H9 (cell line): ENCODE measurements at regions not wholly inside any gene's neighbourhood (a gene's known extent, or its start where the extent isn't known, plus 50 kb on each side); places are given as distances from the start of the nearest gene placed in this dataset.

Source experiments
- DNase-seq: peaks from one replicate; pipeline ENCODE4 v3.0.0-alpha.2; 2017
- H2AFZ ChIP-seq: one replicate; pipeline ENCODE4 v1.6.1; 2013; ENCODE audit warnings: mild to moderate bottlenecking, low read length, control low read depth, moderate library complexity
- H2AK5ac ChIP-seq: 2 replicates; pipeline ENCODE4 v1.6.1; 2013; ENCODE audit warnings: low read length, control low read depth, mixed read lengths; ENCODE audit not compliant: insufficient read length
- H2BK120ac ChIP-seq: one replicate; pipeline ENCODE4 v1.6.1; 2013; ENCODE audit warnings: low read depth, mild to moderate bottlenecking, low read length, control low read depth, inconsistent platforms; ENCODE audit not compliant: poor library complexity, severe bottlenecking
- H2BK12ac ChIP-seq: 2 replicates; pipeline ENCODE4 v1.6.1; 2013; ENCODE audit warnings: low read length, control low read depth, mixed read lengths, low read depth; ENCODE audit not compliant: insufficient read length
- H2BK15ac ChIP-seq: 2 replicates; pipeline ENCODE4 v1.6.1; 2013; ENCODE audit warnings: low read depth, low read length, control low read depth
- H2BK20ac ChIP-seq: one replicate; pipeline ENCODE4 v1.6.1; 2013; ENCODE audit warnings: low read depth, mild to moderate bottlenecking, low read length, control low read depth, inconsistent platforms; ENCODE audit not compliant: poor library complexity, severe bottlenecking
- H2BK5ac ChIP-seq: 2 replicates; pipeline ENCODE4 v1.6.1; 2013; ENCODE audit warnings: low read length, control low read depth, mixed read lengths; ENCODE audit not compliant: insufficient read length
- H3K14ac ChIP-seq: 2 replicates; pipeline ENCODE4 v1.6.1; 2013; ENCODE audit warnings: low read length, control low read depth; ENCODE audit not compliant: insufficient read depth
- H3K18ac ChIP-seq: 2 replicates; pipeline ENCODE4 v1.6.1; 2013; ENCODE audit warnings: low read depth, mild to moderate bottlenecking, mixed read lengths, low read length, control low read depth; ENCODE audit not compliant: insufficient read length
- H3K23ac ChIP-seq: 2 replicates; pipeline ENCODE4 v1.6.1; 2013; ENCODE audit warnings: low read length, control low read depth, mixed read lengths, low read depth; ENCODE audit not compliant: insufficient read length
- H3K23me2 ChIP-seq: 2 replicates; pipeline ENCODE4 v1.6.1; 2013; ENCODE audit warnings: low read depth, mild to moderate bottlenecking, mixed read lengths, low read length, control low read depth; ENCODE audit not compliant: insufficient read length, poor library complexity, severe bottlenecking
- H3K27ac ChIP-seq: 2 replicates; pipeline ENCODE4 v1.5.1; 2013; ENCODE audit warnings: low read length, control low read depth, mixed read lengths, low read depth; ENCODE audit not compliant: insufficient read length
- H3K27me3 ChIP-seq: 2 replicates; pipeline ENCODE4 v1.6.1; 2013; ENCODE audit warnings: low read length, control low read depth, inconsistent platforms; ENCODE audit not compliant: insufficient read depth
- H3K4ac ChIP-seq: 2 replicates; pipeline ENCODE4 v1.6.1; 2013; ENCODE audit warnings: low read depth, mild to moderate bottlenecking, control low read depth, inconsistent platforms, low read length, moderate library complexity
- H3K4me1 ChIP-seq: 2 replicates; pipeline ENCODE4 v1.6.1; 2013; ENCODE audit warnings: low read length, control low read depth, inconsistent platforms; ENCODE audit not compliant: insufficient read depth
- H3K4me2 ChIP-seq: 2 replicates; pipeline ENCODE4 v1.6.1; 2013; ENCODE audit warnings: low read length, control low read depth, mixed read lengths; ENCODE audit not compliant: insufficient read length, insufficient read depth
- H3K56ac ChIP-seq: 2 replicates; pipeline ENCODE4 v1.6.1; 2013; ENCODE audit warnings: low read depth, mild to moderate bottlenecking, mixed read lengths, low read length, control low read depth; ENCODE audit not compliant: insufficient read length
- H3K79me1 ChIP-seq: 2 replicates; pipeline ENCODE4 v1.6.1; 2013; ENCODE audit warnings: low read depth, mild to moderate bottlenecking, moderate library complexity, low read length, control low read depth, inconsistent platforms; ENCODE audit not compliant: insufficient read depth, poor library complexity, severe bottlenecking
- H3K79me2 ChIP-seq: 2 replicates; pipeline ENCODE4 v1.6.1; 2013; ENCODE audit warnings: low read length, control low read depth, inconsistent platforms; ENCODE audit not compliant: insufficient read depth
- H3K9ac ChIP-seq: 2 replicates; pipeline ENCODE4 v1.6.1; 2013; ENCODE audit warnings: low read length, control low read depth, mixed read lengths; ENCODE audit not compliant: insufficient read length; ENCODE audit errors: extremely low read depth
- H3K9me3 ChIP-seq: one replicate; pipeline ENCODE4 v1.6.1; 2013; ENCODE audit warnings: low read depth, low read length, inconsistent platforms; ENCODE audit not compliant: control insufficient read depth
- H3T11ph ChIP-seq: one replicate; pipeline ENCODE4 v1.6.1; 2013; ENCODE audit warnings: mild to moderate bottlenecking, low read length, control low read depth, inconsistent platforms
- H4K20me1 ChIP-seq: one replicate; pipeline ENCODE4 v1.6.1; 2013; ENCODE audit not compliant: control insufficient read depth, insufficient read length, insufficient read depth
- H4K5ac ChIP-seq: 2 replicates; pipeline ENCODE4 v1.6.1; 2013; ENCODE audit warnings: low read depth, mild to moderate bottlenecking, mixed read lengths, low read length, control low read depth; ENCODE audit not compliant: insufficient read length
- H4K8ac ChIP-seq: replicated peaks from 2 replicates; pipeline ENCODE4 v1.6.1; 2013; ENCODE audit warnings: low read length, control low read depth, mixed read lengths, low read depth; ENCODE audit not compliant: insufficient read length
- H4K91ac ChIP-seq: 2 replicates; pipeline ENCODE4 v1.6.1; 2013; ENCODE audit warnings: low read depth, mild to moderate bottlenecking, moderate library complexity, mixed read lengths, low read length, control low read depth; ENCODE audit not compliant: insufficient read length
- H3K27ac Mint-ChIP-seq, 3 experiments: 2 replicates in 2 of 3; 3 replicates in 1 of 3; pipeline ENCODE4 v1.8.0; 2020 to 2021; ENCODE audit warnings: mixed read lengths in 3 of 3, mild to moderate bottlenecking in 1 of 3, moderate library complexity in 1 of 3
- H3K27me3 Mint-ChIP-seq: 2 replicates; pipeline ENCODE4 v1.8.0; 2021; ENCODE audit warnings: low read depth, mild to moderate bottlenecking, moderate library complexity, mixed read lengths
- H3K36me3 Mint-ChIP-seq, 3 experiments: 2 replicates in 2 of 3; 3 replicates in 1 of 3; pipeline ENCODE4 v1.8.0; 2020 to 2021; ENCODE audit warnings: low read depth in 3 of 3, mixed read lengths in 3 of 3; ENCODE audit not compliant: insufficient read depth in 1 of 3
- H3K4me1 Mint-ChIP-seq, 2 experiments: 2 replicates each; pipeline ENCODE4 v1.8.0; 2020; ENCODE audit warnings: mixed read lengths in 2 of 2
- H3K4me3 Mint-ChIP-seq, 2 experiments: 2 replicates in 1 of 2; 3 replicates in 1 of 2; pipeline ENCODE4 v1.8.0; 2020 to 2021; ENCODE audit warnings: mild to moderate bottlenecking in 2 of 2, mixed read lengths in 2 of 2, moderate library complexity in 1 of 2
- H3K9me3 Mint-ChIP-seq, 2 experiments: 2 replicates in 1 of 2; 3 replicates in 1 of 2; pipeline ENCODE4 v1.8.0; 2020; ENCODE audit warnings: mild to moderate bottlenecking in 2 of 2, mixed read lengths in 2 of 2, moderate library complexity in 1 of 2
- WGBS: extraction: QIAGEN DNeasy Blood & Tissue Kit; methylation state at CpG from one replicate; pipeline ENCODE4 v1.1.7; 2013; ENCODE audit warnings: missing lambda C conversion rate, low lambda C conversion rate, mixed read lengths; ENCODE audit not compliant: insufficient read length; ENCODE audit errors: extremely low coverage; 5-methylcytosine and 5-hydroxymethylcytosine counted together
- TF ChIP-seq, protein P1 (sequence below): fragments of 200-600 bp; sonication (generic); conservative IDR thresholded peaks from 3 replicates; pipeline ENCODE4 v1.8.0; 2021; ENCODE audit warnings: antibody characterized with exemption, mild to moderate bottlenecking

DNA sequence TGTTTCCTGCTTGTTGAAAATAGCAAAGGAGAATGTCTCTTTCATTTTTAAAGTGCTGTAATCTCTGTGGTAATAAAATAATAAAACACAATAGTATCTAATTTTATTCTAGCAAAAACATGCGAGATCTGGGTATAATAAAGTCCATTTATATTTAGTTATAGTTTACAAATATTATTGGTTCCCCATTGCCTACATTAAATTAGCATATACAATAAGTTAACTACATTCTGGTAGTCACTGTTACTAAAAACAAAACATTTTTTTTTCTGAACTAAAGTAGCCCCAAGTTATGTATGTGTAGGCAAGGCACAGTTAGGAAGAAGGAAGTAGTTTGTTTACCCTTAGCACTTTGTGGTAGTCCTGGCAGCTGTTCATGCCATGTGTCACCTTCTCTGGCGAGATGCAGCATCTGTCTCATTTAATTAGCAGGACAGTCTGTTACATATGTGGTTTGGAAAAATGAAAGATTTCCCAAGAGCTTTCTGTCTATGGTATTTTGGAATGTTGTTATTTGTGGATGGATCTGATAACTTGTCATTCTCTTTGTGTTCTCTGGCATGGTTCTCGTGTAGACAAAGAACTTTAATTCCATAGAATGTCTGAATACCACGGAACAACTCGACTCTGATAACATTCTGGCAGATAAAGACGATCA lies 231.3 kb upstream of the PITX2 start:
- H3K4ac ChIP-seq = no peak overlapping the region
- H4K91ac ChIP-seq = no peak overlapping the region
- TF ChIP-seq, protein P1, sequence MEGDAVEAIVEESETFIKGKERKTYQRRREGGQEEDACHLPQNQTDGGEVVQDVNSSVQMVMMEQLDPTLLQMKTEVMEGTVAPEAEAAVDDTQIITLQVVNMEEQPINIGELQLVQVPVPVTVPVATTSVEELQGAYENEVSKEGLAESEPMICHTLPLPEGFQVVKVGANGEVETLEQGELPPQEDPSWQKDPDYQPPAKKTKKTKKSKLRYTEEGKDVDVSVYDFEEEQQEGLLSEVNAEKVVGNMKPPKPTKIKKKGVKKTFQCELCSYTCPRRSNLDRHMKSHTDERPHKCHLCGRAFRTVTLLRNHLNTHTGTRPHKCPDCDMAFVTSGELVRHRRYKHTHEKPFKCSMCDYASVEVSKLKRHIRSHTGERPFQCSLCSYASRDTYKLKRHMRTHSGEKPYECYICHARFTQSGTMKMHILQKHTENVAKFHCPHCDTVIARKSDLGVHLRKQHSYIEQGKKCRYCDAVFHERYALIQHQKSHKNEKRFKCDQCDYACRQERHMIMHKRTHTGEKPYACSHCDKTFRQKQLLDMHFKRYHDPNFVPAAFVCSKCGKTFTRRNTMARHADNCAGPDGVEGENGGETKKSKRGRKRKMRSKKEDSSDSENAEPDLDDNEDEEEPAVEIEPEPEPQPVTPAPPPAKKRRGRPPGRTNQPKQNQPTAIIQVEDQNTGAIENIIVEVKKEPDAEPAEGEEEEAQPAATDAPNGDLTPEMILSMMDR = no peak
- peaks cover 0 to 6% of the 10 kb centered on the region in 2 experiments; a peak in 2 of 4 replicates for H3K4me1 Mint-ChIP-seq
- H3K27ac ChIP-seq = no peak overlapping the region
- no peak overlapping the region for H2BK12ac ChIP-seq
- no peak overlapping the region for H2BK15ac ChIP-seq
- no peaks in the 10 kb centered on the region for H3K9me3 Mint-ChIP-seq
- H3K4me3 Mint-ChIP-seq = no peak overlapping the region
- no peaks in the 10 kb centered on the region for H4K20me1 ChIP-seq
- H3K23me2 ChIP-seq = no peaks in the 10 kb centered on the region
- H2AK5ac ChIP-seq = no peak overlapping the region
- no peak overlapping the region for H2AFZ ChIP-seq
- H3K27me3 ChIP-seq = no peaks in the 10 kb centered on the region
- no peak for DNase-seq
- H4K8ac ChIP-seq = no peak overlapping the region
- no peak overlapping the region for H3K4me2 ChIP-seq
- no peaks in the 10 kb centered on the region for H3K36me3 Mint-ChIP-seq
- no peak overlapping the region for H2BK20ac ChIP-seq
- H3K27ac Mint-ChIP-seq = no peak overlapping the region
- H3K79me1 ChIP-seq = no peaks in the 10 kb centered on the region
- no peak overlapping the region for H3K56ac ChIP-seq
- no CpG with 5 or more reads among the region's 6 CpGs for WGBS
- no peaks in the 10 kb centered on the region for H3K79me2 ChIP-seq
- H3K23ac ChIP-seq = no peak overlapping the region
- H3K18ac ChIP-seq = no peak overlapping the region
- no peak overlapping the region for H2BK120ac ChIP-seq
- H3K9me3 ChIP-seq = no peaks in the 10 kb centered on the region
- H3K14ac ChIP-seq = no peak overlapping the region
- H3K4me1 ChIP-seq = no peaks in the 10 kb centered on the region
- H3K27me3 Mint-ChIP-seq = peaks cover 10% of the 10 kb centered on the region
- no peak overlapping the region for H3T11ph ChIP-seq
- H2BK5ac ChIP-seq = no peak overlapping the region
- no peak overlapping the region for H3K9ac ChIP-seq
- no peak overlapping the region for H4K5ac ChIP-seq
